ENCODE measurements at regions not wholly inside any gene's neighbourhood (a gene's known extent, or its start where the extent isn't known, plus 50 kb on each side); places are given as distances from the start of the nearest gene placed in this dataset.

DNA sequence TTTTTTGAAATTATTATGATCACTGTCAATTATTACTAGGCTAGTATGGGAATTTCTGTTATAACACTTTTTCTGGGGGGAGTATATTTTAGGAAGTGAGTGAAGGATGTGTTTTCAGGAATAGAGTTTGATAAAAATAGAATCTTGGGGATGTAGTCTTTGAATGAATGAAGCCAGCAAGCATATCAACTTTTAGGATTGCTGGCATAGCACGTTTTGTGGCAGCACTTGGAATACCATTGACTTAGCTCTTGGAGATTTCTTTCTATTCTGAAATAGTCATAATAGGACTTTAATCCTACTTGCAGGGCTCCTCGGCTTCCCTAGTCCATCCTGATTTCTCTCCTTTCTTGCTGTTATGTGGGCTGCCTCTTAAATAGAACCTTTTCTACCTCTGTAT is 141.6 kb downstream of the DACT1 start:
- FAIRE-seq = no peak
- TF ChIP-seq SRF (IDR thresholded peaks at IDR 0.05; ENCODE audit: low read depth, low read length) = no peak
- TF ChIP-seq GABPA (IDR thresholded peaks at IDR 0.05; ENCODE audit: borderline replicate concordance, insufficient read depth, low read length) = no peak
- TF ChIP-seq SP4 (IDR thresholded peaks at IDR 0.05; ENCODE audit: low read length) = no peak
- TF ChIP-seq JUND (IDR thresholded peaks at IDR 0.05; ENCODE audit: low read length) = no peak
- no peak for TF ChIP-seq CBX8 (IDR thresholded peaks at IDR 0.05; ENCODE audit: borderline replicate concordance, low read depth, low read length)
- TF ChIP-seq RBBP5 (IDR thresholded peaks at IDR 0.05; ENCODE audit: borderline replicate concordance, low read depth, low read length) = no peak
- TF ChIP-seq, protein P1, sequence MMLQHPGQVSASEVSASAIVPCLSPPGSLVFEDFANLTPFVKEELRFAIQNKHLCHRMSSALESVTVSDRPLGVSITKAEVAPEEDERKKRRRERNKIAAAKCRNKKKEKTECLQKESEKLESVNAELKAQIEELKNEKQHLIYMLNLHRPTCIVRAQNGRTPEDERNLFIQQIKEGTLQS (IDR thresholded peaks at IDR 0.05; ENCODE audit: insufficient read depth, low read depth, low read length) = no peak
- TF ChIP-seq KDM1A (IDR thresholded peaks at IDR 0.05; ENCODE audit: borderline replicate concordance, low read length) = no peak
- TF ChIP-seq TBP (IDR thresholded peaks at IDR 0.05; ENCODE audit: low read depth, low read length) = no peak
- TF ChIP-seq, protein P2, sequence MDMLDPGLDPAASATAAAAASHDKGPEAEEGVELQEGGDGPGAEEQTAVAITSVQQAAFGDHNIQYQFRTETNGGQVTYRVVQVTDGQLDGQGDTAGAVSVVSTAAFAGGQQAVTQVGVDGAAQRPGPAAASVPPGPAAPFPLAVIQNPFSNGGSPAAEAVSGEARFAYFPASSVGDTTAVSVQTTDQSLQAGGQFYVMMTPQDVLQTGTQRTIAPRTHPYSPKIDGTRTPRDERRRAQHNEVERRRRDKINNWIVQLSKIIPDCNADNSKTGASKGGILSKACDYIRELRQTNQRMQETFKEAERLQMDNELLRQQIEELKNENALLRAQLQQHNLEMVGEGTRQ (IDR thresholded peaks at IDR 0.05; ENCODE audit: low read length) = no peak
- no peak for TF ChIP-seq TCF12 (IDR thresholded peaks at IDR 0.05; ENCODE audit: low read depth, low read length)
- TF ChIP-seq PHF8 (conservative IDR thresholded peaks at IDR 0.05; ENCODE audit: low read depth, low read length) = no peak
- TF ChIP-seq GTF2F1 (IDR thresholded peaks at IDR 0.05; ENCODE audit: borderline replicate concordance, low read depth, low read length) = no peak
- TF ChIP-seq TAF1 (IDR thresholded peaks at IDR 0.05; ENCODE audit: low read depth, low read length) = no peak

More for the DNA sequence above, 141.6 kb downstream of the DACT1 start:
- CTCF ChIA-PET (ENCODE audit: partially characterized antibody) = interaction anchor here (1.0 to 1.5 kb wide), 2 partner anchors 9 to 187 kb away, joined by 4 to 6 read pairs; no protein-coding TSS in a partner anchor
- no peak overlapping the region for H2AK5ac ChIP-seq (ENCODE audit: low read depth, low read length)
- H3K18ac ChIP-seq (ENCODE audit: extremely low read depth, low read length) = no peak overlapping the region
- H4K91ac ChIP-seq (replicated peaks; ENCODE audit: insufficient read length, low read length) = no peak overlapping the region
- no peak overlapping the region for H3K56ac ChIP-seq (replicated peaks; ENCODE audit: insufficient read length, low read depth, low read length)
- no peaks in the 10 kb centered on the region for H4K20me1 ChIP-seq (replicated peaks in 1 of 2; ENCODE audit: control insufficient read depth in 1 of 2, insufficient read depth in 2 of 2, low read length in 2 of 2)
- no peak overlapping the region for H2BK20ac ChIP-seq (ENCODE audit: low read length)
- POLR2A ChIA-PET (ENCODE audit: partially characterized antibody) = interaction anchor here (1.1 kb wide), 1 partner anchor 10 kb away, joined by 3 read pairs; no protein-coding TSS in a partner anchor
- H3K4me1 ChIP-seq (replicated peaks in 1 of 4; ENCODE audit: control insufficient read depth in 3 of 4, insufficient read depth in 4 of 4, low read length in 3 of 4) = peaks cover 0 to 2% (median 0%) of the 10 kb centered on the region in 4 experiments; a peak in 2 of 7 replicates
- no peak overlapping the region for H3K23ac ChIP-seq (ENCODE audit: insufficient read length)
- no peak for DNase-seq (ENCODE audit: low read depth in 1 of 2, low spot score in 2 of 2)
- H3K36me3 ChIP-seq (ENCODE audit: control insufficient read depth in 2 of 4, insufficient read depth in 4 of 4, low read length in 3 of 4) = no peaks in the 10 kb centered on the region
- H3K23me2 ChIP-seq (ENCODE audit: low read depth, low read length) = no peaks in the 10 kb centered on the region
- no peak overlapping the region for H3K9ac ChIP-seq (replicated peaks in 1 of 4; ENCODE audit: extremely low read depth in 1 of 4, low read depth in 3 of 4, low read length in 3 of 4)
- no peak overlapping the region for H3K4me2 ChIP-seq (ENCODE audit: insufficient read depth in 1 of 2, low read depth in 2 of 2, low read length in 2 of 2)
- H3K14ac ChIP-seq (ENCODE audit: insufficient read length) = no peak overlapping the region
- WGBS, 2 experiments (ENCODE audit: extremely low coverage in 1 of 2, insufficient coverage in 1 of 2, insufficient read length in 1 of 2, insufficient replicate concordance in 2 of 2, low coverage in 1 of 2, low lambda C conversion rate in 2 of 2, missing lambda C conversion rate in 1 of 2) = 95% methylated on average over 2 of the region's 2 CpGs; no CpG with 5 or more reads in 1 of the 2 experiments
- peaks cover 0 to 4% of the 10 kb centered on the region in 2 experiments; a peak in 1 of 4 replicates for H3K9me3 ChIP-seq (ENCODE audit: insufficient read depth in 2 of 2, low read depth in 1 of 2, low read length in 1 of 2)
- no peak overlapping the region for H3K27ac ChIP-seq (ENCODE audit: low read depth, low read length)
- H3K4ac ChIP-seq (replicated peaks; ENCODE audit: insufficient read length, low read depth, low read length) = no peak overlapping the region
- H3K4me3 ChIP-seq (ENCODE audit: extremely low read depth in 1 of 4, insufficient read depth in 2 of 4, low read depth in 3 of 4, low read length in 4 of 4) = no peak overlapping the region
- H2BK120ac ChIP-seq (replicated peaks; ENCODE audit: low read depth, low read length) = no peak overlapping the region
- H4K8ac ChIP-seq (ENCODE audit: extremely low read depth, insufficient read depth, low read length) = no peak overlapping the region
- H4K5ac ChIP-seq (ENCODE audit: insufficient read length, low read depth, low read length) = no peak overlapping the region
- no peaks in the 10 kb centered on the region for H3K27me3 ChIP-seq (replicated peaks in 1 of 4; ENCODE audit: control insufficient read depth in 3 of 4, extremely low read depth in 1 of 4, insufficient read depth in 3 of 4, low read length in 3 of 4)
- H2AFZ ChIP-seq (ENCODE audit: low read length) = no peak overlapping the region
- H2BK12ac ChIP-seq (ENCODE audit: low read depth, low read length) = no peak overlapping the region
- H3K79me2 ChIP-seq (ENCODE audit: control insufficient read depth in 1 of 2, insufficient read depth in 2 of 2, low read length in 2 of 2) = no peaks in the 10 kb centered on the region
- no peak overlapping the region for H2BK5ac ChIP-seq (ENCODE audit: low read depth, low read length)
- no peak overlapping the region for H2BK15ac ChIP-seq (ENCODE audit: low read length)
- no peaks in the 10 kb centered on the region for H3K79me1 ChIP-seq (ENCODE audit: low read depth, low read length)
